ENCODE measurements at regions not wholly inside any gene's neighbourhood (a gene's known extent, or its start where the extent isn't known, plus 50 kb on each side); places are given as distances from the start of the nearest gene placed in this dataset.

DNA sequence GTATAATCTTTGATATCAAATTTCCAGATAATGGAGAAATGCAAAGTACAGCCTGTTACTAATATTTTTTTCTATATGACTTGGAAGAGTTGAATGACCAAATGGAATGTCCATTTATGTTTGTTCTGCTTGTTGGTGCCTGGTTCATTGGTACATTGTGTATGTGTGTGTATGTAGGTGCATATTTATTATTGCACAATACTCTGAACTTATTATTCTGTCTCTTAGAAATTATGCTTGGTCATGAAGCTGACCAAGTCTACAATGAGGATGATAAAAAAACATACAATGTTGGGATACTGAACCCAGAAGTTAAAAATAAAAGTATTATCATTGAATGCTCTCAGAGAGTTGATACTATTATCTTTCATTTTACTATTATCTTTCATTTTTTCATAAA, 706.3 kb downstream of the KCTD16 start:
- TF ChIP-seq POLR2A (IDR thresholded peaks at IDR 0.05; ENCODE audit: low read length) (no peak), GATA1 (IDR thresholded peaks at IDR 0.05; ENCODE audit: low read depth, low read length) (no peak)
- DNase-seq: no peak

DNA sequence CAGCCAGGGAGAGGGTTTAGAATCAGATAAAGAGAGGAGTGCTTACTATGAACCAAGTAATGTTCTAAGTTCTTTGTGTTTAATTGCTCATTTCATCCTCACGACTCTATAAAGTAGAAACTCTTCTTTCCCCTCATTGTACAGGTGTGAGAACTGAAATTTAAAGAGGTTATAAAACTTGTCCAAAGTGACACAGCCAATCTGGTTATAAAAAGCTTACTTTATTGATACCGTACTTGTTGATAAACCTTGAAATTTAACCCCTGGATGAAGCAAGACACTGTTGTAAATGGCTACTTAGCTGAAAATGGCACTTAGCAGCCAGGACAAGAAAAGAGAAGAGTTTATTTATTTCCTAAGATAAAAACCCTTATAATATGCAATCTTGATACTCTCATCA, 702.4 kb downstream of the KCTD16 start:
- no peak for TF ChIP-seq POLR2A (IDR thresholded peaks at IDR 0.05; ENCODE audit: low read length)
- TF ChIP-seq GATA1 (IDR thresholded peaks at IDR 0.05; ENCODE audit: low read depth, low read length): no peak
- DNase-seq: no peak

DNA sequence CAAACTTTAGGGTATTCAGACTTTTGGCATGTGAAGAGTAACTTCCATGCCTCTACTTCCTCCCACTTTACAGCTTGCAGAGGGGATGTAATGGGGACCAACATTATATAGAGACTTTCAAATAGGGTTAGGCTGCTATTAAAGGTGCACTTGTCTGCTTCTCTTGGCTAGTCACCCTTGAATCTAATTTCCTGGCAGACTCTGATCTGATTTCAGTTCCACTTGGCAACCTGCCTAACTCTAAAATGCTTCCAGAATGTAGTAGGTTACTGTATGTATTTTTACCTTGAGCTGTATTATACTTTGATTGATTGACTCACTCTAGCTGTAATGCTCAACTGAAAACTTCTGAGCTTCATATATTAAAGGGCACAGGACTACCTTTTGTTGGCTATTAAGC, 693.4 kb downstream of the KCTD16 start:
- TF ChIP-seq POLR2A (IDR thresholded peaks at IDR 0.05; ENCODE audit: low read length) (no peak), GATA1 (IDR thresholded peaks at IDR 0.05; ENCODE audit: low read depth, low read length) (no peak)
- no peak for DNase-seq

DNA sequence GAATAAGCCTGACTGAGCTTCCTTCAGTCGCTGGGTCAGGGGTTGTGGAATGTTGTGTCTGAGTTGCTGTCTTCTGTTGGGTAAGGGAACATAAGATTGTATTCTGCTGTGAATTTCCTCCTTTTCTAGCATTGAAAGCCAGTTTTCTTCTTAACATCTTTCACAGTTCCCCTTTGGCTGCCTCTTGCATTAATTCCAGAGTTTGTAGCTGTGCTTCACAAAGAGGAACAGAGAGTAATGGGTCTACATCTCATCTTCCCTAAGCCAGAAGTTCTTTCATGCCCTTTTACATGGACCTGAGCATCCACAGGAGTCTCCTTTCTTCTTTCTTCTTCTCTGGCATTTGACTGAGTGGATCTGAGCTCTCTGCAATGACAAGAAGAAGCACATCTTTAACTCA, 686.8 kb downstream of the KCTD16 start:
- no peak for DNase-seq
- TF ChIP-seq GATA1 (IDR thresholded peaks at IDR 0.05; ENCODE audit: low read depth, low read length) (no peak), POLR2A (IDR thresholded peaks at IDR 0.05; ENCODE audit: low read length) (no peak)

DNA sequence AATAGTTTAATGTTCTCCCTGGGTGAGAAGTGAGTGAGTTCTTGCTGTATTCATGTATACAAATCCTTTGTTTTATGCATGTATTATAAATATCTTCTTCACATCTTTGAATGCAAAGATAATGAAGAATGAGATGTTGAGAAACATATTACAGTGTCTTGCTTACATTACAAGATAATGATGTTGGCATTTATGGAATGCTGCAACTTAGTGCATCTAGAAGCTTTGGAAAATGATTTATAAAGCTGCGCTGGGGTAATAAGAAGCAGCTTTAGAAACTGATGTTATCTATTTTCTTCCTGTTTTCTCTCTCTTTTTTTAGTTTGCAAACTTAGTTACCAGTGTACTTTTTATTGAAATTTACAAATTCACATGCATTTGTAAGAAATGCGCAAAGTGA, 673.4 kb downstream of the KCTD16 start:
- TF ChIP-seq POLR2A (IDR thresholded peaks at IDR 0.05; ENCODE audit: low read length) (no peak), GATA1 (IDR thresholded peaks at IDR 0.05; ENCODE audit: low read depth, low read length) (no peak)

DNA sequence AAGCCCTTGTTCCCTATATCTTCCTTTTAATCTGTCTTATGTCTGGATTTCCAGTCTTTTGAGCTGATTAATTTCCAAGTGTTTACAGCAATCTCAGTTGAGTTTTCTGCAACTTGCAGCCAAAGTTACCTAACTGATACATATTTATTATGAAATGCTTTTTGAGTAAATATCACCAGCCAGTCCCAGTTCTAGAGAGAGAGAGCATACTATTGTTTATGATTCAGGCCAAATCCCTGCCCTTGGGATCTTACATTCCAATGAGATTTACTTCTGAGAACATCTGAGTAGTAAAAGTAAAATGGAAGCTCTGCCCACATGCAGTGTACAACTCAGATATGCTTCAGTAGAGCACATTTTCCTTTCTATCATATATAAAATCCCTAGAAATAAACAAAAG, 661.7 kb downstream of the KCTD16 start:
- DNase-seq: no peak
- TF ChIP-seq GATA1 (IDR thresholded peaks at IDR 0.05; ENCODE audit: low read depth, low read length) (no peak), POLR2A (IDR thresholded peaks at IDR 0.05; ENCODE audit: low read length) (no peak)

More for the DNA sequence above, 673.4 kb downstream of the KCTD16 start:
- no peak for DNase-seq

DNA sequence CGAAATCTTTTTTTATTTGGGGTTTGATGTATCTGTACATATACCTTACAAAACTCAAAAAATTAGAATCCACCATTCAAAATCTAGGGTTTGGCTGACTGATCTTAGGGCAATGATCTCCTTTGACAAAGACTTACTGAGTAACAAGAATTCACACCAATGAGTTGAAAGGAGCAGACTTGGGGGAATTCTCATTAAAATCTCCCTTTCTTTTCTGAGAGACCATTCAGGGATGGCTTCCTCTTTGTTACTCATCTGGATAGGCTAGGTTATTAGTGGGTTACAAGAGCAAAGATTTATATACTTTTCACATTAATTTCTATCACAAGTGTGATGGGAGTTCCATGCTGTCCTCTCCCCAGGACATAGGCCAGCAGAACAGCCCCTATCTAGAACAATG, 661.0 kb downstream of the KCTD16 start:
- no peak for TF ChIP-seq GATA1 (IDR thresholded peaks at IDR 0.05; ENCODE audit: low read depth, low read length)
- DNase-seq: no peak

DNA sequence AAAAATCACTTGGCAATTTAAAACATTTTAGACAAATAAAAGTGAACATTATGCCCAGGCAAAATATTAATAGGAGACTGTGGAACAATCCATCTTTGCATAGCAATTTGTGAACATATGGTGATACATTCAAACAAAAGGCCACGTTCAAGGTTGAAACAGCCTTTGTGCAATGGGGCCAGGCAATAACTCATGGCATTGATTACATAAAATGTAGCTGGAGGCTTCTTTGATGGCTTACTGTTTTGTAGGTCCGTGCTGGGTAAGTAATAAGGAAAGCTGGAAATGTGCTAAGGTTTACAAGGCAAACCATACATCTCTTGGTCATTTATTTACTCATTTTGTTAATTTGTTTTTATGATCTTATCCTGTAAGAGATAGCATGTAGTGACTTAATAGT, 651.8 kb downstream of the KCTD16 start:
- TF ChIP-seq GATA1 (IDR thresholded peaks at IDR 0.05; ENCODE audit: low read depth, low read length) (no peak), POLR2A (IDR thresholded peaks at IDR 0.05; ENCODE audit: low read length) (no peak)
- no peak for DNase-seq

DNA sequence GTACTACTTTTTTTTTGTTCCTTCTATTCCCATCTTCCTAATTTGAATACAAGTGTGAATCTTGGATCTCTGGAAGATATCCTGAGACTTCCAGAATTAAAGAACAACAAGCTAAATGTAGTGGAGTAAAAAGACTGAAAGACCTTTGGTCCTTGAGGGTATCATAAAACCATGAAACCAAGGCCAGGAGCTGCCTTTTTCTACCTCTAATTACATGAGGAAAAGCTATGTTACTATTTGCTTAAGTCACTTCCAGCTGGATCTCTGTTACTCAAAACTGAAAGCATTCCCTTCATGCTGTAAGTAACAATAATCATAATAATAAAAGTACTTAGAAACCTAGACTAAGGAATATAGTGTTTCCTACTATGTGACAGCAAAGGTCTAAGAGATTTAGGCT, 649.6 kb downstream of the KCTD16 start:
- no peak for DNase-seq
- TF ChIP-seq GATA1 (IDR thresholded peaks at IDR 0.05; ENCODE audit: low read depth, low read length) (no peak), POLR2A (IDR thresholded peaks at IDR 0.05; ENCODE audit: low read length) (no peak)

DNA sequence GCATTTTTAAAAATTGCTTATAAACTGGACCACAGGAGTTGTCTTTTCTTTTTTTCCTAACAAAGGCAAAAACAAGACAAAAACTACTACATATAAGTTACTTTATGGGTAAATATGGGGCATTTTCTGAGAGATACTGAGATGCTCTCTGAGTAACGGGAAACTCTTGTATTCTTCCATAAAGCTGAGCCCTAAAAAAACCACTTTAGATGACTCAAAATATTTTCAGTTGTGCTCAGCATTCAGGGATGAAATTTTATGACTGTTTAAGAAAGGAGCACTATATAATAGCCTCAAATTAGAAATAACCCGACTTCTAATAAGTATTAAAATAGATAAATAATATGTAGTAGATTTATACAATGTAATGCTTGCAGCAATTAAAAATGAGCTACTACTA, 644.5 kb downstream of the KCTD16 start:
- TF ChIP-seq POLR2A (IDR thresholded peaks at IDR 0.05; ENCODE audit: low read length) (no peak), GATA1 (IDR thresholded peaks at IDR 0.05; ENCODE audit: low read depth, low read length) (no peak)
- DNase-seq: no peak

DNA sequence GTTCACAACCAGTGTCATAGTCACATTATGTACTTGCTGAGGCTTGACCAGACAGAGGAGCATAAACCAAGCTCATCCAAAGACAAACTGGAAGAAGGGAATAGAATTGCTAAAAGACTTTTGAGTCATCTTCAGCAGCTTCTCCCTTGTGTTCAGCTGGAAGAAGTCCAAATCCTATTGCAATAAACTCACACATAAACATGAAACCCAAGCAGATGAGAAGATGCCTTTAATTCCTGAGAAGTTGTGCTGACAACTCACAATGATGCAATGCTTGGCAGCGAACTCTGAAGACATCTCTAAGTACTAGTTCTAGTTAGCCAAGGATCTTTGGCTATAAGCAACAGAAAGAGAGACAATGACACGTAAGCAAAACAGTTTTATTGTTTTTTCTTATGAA, 642.1 kb downstream of the KCTD16 start:
- TF ChIP-seq GATA1 (IDR thresholded peaks at IDR 0.05; ENCODE audit: low read depth, low read length): no peak
- no peak for TF ChIP-seq POLR2A (IDR thresholded peaks at IDR 0.05; ENCODE audit: low read length)
- DNase-seq: no peak

DNA sequence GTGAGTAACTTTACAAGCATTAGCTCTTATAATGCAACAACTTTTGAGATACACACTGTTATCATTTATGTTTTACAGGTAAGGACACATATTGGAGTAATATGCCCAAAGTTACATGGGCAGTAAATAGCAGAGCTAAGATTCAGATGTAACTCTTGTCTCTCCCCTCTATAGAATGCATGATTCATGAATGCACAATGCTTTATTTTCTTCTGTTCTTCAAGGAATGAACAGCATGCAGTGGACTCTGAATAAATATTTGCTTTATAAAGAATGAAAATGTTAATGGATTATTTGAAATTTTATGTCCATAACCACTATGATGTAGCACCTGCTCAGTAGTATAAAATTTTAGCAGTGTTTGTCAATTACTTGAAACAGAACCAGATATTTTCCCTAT, 629.5 kb downstream of the KCTD16 start:
- TF ChIP-seq GATA1 (IDR thresholded peaks at IDR 0.05; ENCODE audit: low read depth, low read length): no peak
- no peak for DNase-seq

DNA sequence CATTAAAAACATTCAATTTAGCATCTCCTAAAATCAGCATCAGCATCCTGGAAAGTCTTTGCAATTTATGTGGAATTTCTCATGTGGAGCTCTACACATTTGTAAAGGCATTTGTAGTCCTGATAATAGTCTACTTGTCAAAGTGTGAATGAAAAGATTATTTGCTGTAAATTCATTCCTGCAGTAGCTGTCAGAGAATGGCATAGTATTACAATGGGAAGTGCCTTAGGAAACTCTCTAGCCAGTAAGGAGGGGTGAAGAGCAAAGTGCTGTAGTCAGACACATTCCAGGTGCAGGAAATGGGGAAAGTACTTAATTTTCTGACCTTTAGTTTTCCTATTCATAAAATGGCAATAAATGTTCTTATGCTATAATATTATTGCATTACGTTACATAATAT, 627.9 kb downstream of the KCTD16 start:
- no peak for TF ChIP-seq POLR2A (IDR thresholded peaks at IDR 0.05; ENCODE audit: low read length)
- no peak for TF ChIP-seq GATA1 (IDR thresholded peaks at IDR 0.05; ENCODE audit: low read depth, low read length)
- DNase-seq: no peak

DNA sequence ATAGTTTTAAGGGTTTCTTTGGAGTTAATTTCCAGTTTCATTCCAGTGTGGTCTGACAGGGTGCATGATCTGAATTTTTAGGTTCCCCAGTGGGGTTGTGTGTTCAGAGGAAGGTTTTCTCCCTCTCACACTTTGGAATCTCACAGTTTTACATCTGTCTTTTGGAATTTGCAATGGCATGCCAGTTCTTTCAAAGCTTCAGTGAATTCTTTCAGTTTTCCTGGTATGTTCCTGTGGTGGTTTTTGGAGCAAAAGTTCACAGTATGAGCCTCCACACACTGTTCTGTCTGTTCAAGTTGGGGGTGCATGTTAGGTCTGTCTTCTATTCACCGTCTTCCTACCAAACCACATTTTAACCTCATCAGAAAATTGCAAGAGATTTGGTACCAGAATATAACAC, 624.2 kb downstream of the KCTD16 start:
- TF ChIP-seq POLR2A (IDR thresholded peaks at IDR 0.05; ENCODE audit: low read length) (no peak), GATA1 (IDR thresholded peaks at IDR 0.05; ENCODE audit: low read depth, low read length) (no peak)
- no peak for DNase-seq

DNA sequence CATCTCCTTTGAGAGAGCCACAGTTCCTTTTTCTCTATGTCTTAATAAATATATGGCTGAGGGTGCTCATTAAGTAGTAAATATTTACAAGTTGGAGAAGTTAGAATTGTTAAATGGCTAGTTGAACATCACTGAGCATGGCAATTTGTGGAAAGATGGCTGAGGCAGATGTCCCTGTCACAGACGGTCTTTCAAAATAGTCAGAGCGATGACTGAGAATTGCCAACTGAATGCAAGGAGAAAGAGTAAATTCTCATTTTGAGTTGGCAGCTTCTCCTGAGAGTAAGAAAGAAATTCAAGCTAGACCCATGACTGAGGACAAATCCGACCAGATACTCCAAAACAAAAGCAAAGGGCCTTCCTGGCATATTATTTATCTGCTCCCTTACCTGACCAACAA, 617.9 kb downstream of the KCTD16 start:
- DNase-seq: no peak
- TF ChIP-seq POLR2A (IDR thresholded peaks at IDR 0.05; ENCODE audit: low read length) (no peak), GATA1 (IDR thresholded peaks at IDR 0.05; ENCODE audit: low read depth, low read length) (no peak)

DNA sequence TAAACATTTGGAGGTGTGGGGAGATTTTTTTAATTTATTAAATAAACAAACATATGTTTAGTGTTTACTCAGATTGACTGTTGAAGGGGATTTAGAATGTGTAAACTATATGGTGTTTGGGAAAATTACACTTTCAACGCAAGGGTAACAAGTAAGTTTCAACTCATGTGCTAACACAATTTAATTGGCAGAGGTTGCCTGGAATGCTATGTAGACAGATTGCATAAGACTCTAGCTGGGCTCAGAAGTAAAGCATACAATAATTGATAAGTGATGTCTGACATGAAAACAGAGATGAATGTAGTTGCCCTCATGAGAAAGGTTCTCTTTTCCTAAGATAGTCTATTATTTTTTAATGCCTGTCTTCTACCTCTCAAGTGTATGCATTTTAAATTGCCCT, 617.4 kb downstream of the KCTD16 start:
- no peak for DNase-seq
- TF ChIP-seq POLR2A (IDR thresholded peaks at IDR 0.05; ENCODE audit: low read length): no peak
- no peak for TF ChIP-seq GATA1 (IDR thresholded peaks at IDR 0.05; ENCODE audit: low read depth, low read length)
